HG02571 (cell line): ENCODE measurements at regions not wholly inside any gene's neighbourhood (a gene's known extent, or its start where the extent isn't known, plus 50 kb on each side); places are given as distances from the start of the nearest gene placed in this dataset.

Experiments used
- ATAC-seq: cut with Tn5 transposase; IDR thresholded peaks from one replicate; pipeline ENCODE4 v1.9.1; 2021; ENCODE audit warnings: mild to moderate bottlenecking, moderate library complexity; ENCODE audit not compliant: unreplicated experiment

GRCh38 chr3:135898774-135899173, 66.8 kb upstream of the PPP2R3A start:
- ATAC-seq, result no peak

- no peak for ATAC-seq
These were observed 60.3 kb upstream of the PPP2R3A start for GRCh38 chr3:135905058-135905724.

- no peak for ATAC-seq
These were observed 57.9 kb upstream of the PPP2R3A start for GRCh38 chr3:135907422-135908165.

GRCh38 chr3:135908225-135908624, 57.3 kb upstream of the PPP2R3A start:
- no peak for ATAC-seq

- no peak for ATAC-seq
These were observed 56.8 kb upstream of the PPP2R3A start for GRCh38 chr3:135908737-135909136.

- no peak for ATAC-seq
These were observed 54.4 kb upstream of the PPP2R3A start for GRCh38 chr3:135911110-135911509.

- ATAC-seq, result no peak
These were observed 50.3 kb upstream of the PPP2R3A start for GRCh38 chr3:135915206-135915605.
